Kidney (tissue), 13 donors: ENCODE measurements at regions not wholly inside any gene's neighbourhood (a gene's known extent, or its start where the extent isn't known, plus 50 kb on each side); places are given as distances from the start of the nearest gene placed in this dataset.
"Not testable (repeated sequence)": the region's sequence is repeated elsewhere in the genome, so short reads cannot be mapped to it uniquely, and the experiment has no call there.

Source experiments
- DNase-seq, 5 donors: peaks; one replicate each; pipeline ENCODE4 v3.0.0-alpha.2; 2013 to 2020
- FAIRE-seq: peaks from 2 replicates; lab custom pipeline; 2012; peaks lifted over from hg19 to GRCh38; lab: Jason Lieb, UNC
- H3K27ac ChIP-seq, 2 donors: one replicate each; pipeline ENCODE4 v1.7.0; 2013; ENCODE audit warnings: low read depth in 2 of 2, low read length in 2 of 2, inconsistent platforms in 1 of 2
- H3K27me3 ChIP-seq: one replicate; pipeline ENCODE4 v1.7.1; 2013; ENCODE audit warnings: low read length, inconsistent platforms; ENCODE audit not compliant: control insufficient read depth, insufficient read depth
- H3K36me3 ChIP-seq, 3 donors: one replicate each; pipeline versions ENCODE4 v1.7.0 to v1.7.1; 2013; ENCODE audit warnings: low read length in 3 of 3, control low read depth in 1 of 3, inconsistent platforms in 1 of 3; ENCODE audit not compliant: insufficient read depth in 3 of 3, control insufficient read depth in 2 of 3
- H3K4me1 ChIP-seq, 3 donors: one replicate each; pipeline versions ENCODE4 v1.7.0 to v1.7.1; 2013; ENCODE audit warnings: low read length in 3 of 3, inconsistent platforms in 1 of 3, low read depth in 1 of 3; ENCODE audit not compliant: control insufficient read depth in 2 of 3, insufficient read depth in 2 of 3
- H3K4me3 ChIP-seq, 3 donors: one replicate each; pipeline versions ENCODE4 v1.7.0 to v1.8.1; 2013; ENCODE audit warnings: low read length in 3 of 3, control low read depth in 1 of 3, inconsistent platforms in 1 of 3
- H3K9ac ChIP-seq, 3 donors: one replicate each; pipeline versions ENCODE4 v1.7.0 to v1.7.1; 2013; ENCODE audit warnings: low read length in 3 of 3, control low read depth in 1 of 3, inconsistent platforms in 1 of 3
- H3K9me3 ChIP-seq, 3 donors: one replicate each; pipeline versions ENCODE4 v1.7.0 to v1.7.1; 2013; ENCODE audit warnings: low read length in 3 of 3, control low read depth in 1 of 3, inconsistent platforms in 1 of 3; ENCODE audit not compliant: control insufficient read depth in 2 of 3, insufficient read depth in 1 of 3
- CTCF ChIP-seq: IDR thresholded peaks from 3 replicates; pipeline ENCODE4 v1.5.1; 2012; ENCODE audit warnings: mild to moderate bottlenecking, moderate library complexity, borderline replicate concordance; ENCODE audit not compliant: insufficient read depth; ENCODE audit errors: extremely low read depth
- intact Hi-C: fragments of 100-400 bp; cut with DNase I; formaldehyde crosslinking; loops from one replicate; pipeline ENCODE4 v1.11.1; 2022
- donor health status: control.
- donor health status: control.
- donor health status: control.
- donor health status: control.
- donor health status: control.
- donor health status: DM: yes; HTN: yes; CAD: no.
- donor health status: Normal renal cell carcinoma (clear cell type).

GRCh38 chr16:8048433-8048832, 541.9 kb downstream of the TMEM114 start:
- H3K27me3 ChIP-seq = no peaks in the 10 kb centered on the region
- FAIRE-seq = no peak
- no peaks in the 10 kb centered on the region for H3K36me3 ChIP-seq
- no peak overlapping the region for H3K4me3 ChIP-seq
- no peak overlapping the region for H3K27ac ChIP-seq
- H3K9ac ChIP-seq = no peak overlapping the region
- no peaks in the 10 kb centered on the region for H3K9me3 ChIP-seq
- TF ChIP-seq CTCF = no peak
- no peaks in the 10 kb centered on the region for H3K4me1 ChIP-seq
- no peak for DNase-seq
- intact Hi-C loops = no loop called here

- TF ChIP-seq CTCF = no peak
- intact Hi-C loops = no loop called here
- Histone ChIP-seq H3K9me3 (no peaks in the 10 kb centered on the region), H3K4me3 (no peak overlapping the region), H3K9ac (no peak overlapping the region), H3K27ac (no peak overlapping the region), H3K36me3 (no peaks in the 10 kb centered on the region), H3K4me1 (no peaks in the 10 kb centered on the region), H3K27me3 (no peaks in the 10 kb centered on the region)
- FAIRE-seq (no peak), DNase-seq (no peak)
Measured at GRCh38 chr16:8047736-8048135, 542.6 kb downstream of the TMEM114 start.

- DNase-seq (no peak), FAIRE-seq (no peak)
- TF ChIP-seq CTCF = no peak
- Histone ChIP-seq H3K27ac (no peak overlapping the region), H3K9me3 (no peaks in the 10 kb centered on the region), H3K4me3 (no peak overlapping the region), H3K9ac (no peak overlapping the region), H3K27me3 (no peaks in the 10 kb centered on the region), H3K36me3 (no peaks in the 10 kb centered on the region), H3K4me1 (no peaks in the 10 kb centered on the region)
- intact Hi-C loops = no loop called here
Measured at GRCh38 chr16:8044796-8045195, 545.5 kb downstream of the TMEM114 start.

- H3K36me3 ChIP-seq = no peaks in the 10 kb centered on the region
- no peak for FAIRE-seq
- no peaks in the 10 kb centered on the region for H3K4me1 ChIP-seq
- peaks cover 0 to 2% (median 0%) of the 10 kb centered on the region in 3 donors for H3K9me3 ChIP-seq
- no peak overlapping the region for H3K27ac ChIP-seq
- TF ChIP-seq CTCF = no peak
- H3K27me3 ChIP-seq = no peaks in the 10 kb centered on the region
- no peak overlapping the region for H3K9ac ChIP-seq
- no peak for DNase-seq
- H3K4me3 ChIP-seq = no peak overlapping the region
- intact Hi-C loops = no loop called here
Measured at GRCh38 chr16:8032406-8032805, 557.9 kb downstream of the TMEM114 start.

- H3K4me1 ChIP-seq, DNase-seq, H3K4me3 ChIP-seq, H3K9me3 ChIP-seq, H3K36me3 ChIP-seq, H3K27me3 ChIP-seq, H3K27ac ChIP-seq, intact Hi-C loops, H3K9ac ChIP-seq, FAIRE-seq: not testable (repeated sequence)
Measured at GRCh38 chr16:8030004-8030403, 560.3 kb downstream of the TMEM114 start.
